ENCODE measurements at regions not wholly inside any gene's neighbourhood (a gene's known extent, or its start where the extent isn't known, plus 50 kb on each side); places are given as distances from the start of the nearest gene placed in this dataset.

DNA sequence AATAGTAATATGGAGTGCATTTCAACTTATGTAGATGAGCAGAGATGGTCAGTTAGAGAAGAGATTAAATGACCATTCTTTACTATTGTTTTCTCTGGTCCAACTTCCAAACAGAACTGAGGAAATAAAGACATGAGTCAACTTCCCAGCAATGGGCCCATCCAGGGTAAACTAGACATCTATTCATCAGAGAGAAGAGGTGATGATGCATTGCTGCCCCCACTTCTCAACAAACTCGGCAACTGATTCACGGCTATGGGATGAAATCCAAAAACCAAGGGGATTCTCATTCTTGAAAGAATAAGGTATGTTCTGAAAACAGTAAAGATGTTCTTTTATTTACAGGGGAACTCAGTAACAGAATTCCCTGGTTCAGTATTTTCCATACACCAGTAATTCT, 190.7 kb downstream of the RDH14 start:
- Histone ChIP-seq H3K27ac (no peak overlapping the region), H3K4me3 (ENCODE audit: low read depth, low read length) (no peak overlapping the region), H3K4me2 (ENCODE audit: low read length) (no peak overlapping the region), H2AFZ (no peak overlapping the region), H3K27me3 (ENCODE audit: control insufficient read depth, insufficient read depth, low read length) (no peaks in the 10 kb centered on the region), H3K4me1 (no peaks in the 10 kb centered on the region), H3K79me2 (no peaks in the 10 kb centered on the region), H3K9ac (no peak overlapping the region), H3K36me3 (ENCODE audit: control insufficient read depth, insufficient read depth, low read length) (no peaks in the 10 kb centered on the region), H3K9me3 (ENCODE audit: control insufficient read depth, low read length) (no peaks in the 10 kb centered on the region)
- TF ChIP-seq CTCF (IDR thresholded peaks at IDR 0.05), result no peak

DNA sequence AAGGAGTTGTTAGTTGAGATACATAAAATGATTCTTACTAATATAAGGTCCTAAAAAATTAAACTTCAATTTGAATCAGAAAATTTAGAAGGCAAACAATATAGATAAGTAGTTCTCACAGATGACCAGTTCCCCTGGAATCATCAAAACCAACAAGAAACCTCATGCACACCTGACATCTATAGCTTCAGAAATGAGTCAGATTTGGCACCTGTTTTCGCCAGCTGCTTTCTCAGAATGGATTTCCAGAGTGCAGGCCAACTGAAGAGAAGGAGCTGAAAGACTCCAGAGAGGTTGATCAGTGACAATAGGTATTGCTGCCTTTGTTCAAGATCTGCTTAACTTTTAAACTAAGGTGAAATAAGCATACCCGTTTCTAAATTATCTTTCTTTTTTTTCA, 192.4 kb downstream of the RDH14 start:
- H3K4me1 ChIP-seq, result no peaks in the 10 kb centered on the region
- H3K9ac ChIP-seq, result no peak overlapping the region
- H3K4me2 ChIP-seq (ENCODE audit: low read length), result no peak overlapping the region
- no peak for TF ChIP-seq CTCF (IDR thresholded peaks at IDR 0.05)
- H2AFZ ChIP-seq, result no peak overlapping the region
- H3K36me3 ChIP-seq (ENCODE audit: control insufficient read depth, insufficient read depth, low read length), result no peaks in the 10 kb centered on the region
- H3K79me2 ChIP-seq, result no peaks in the 10 kb centered on the region
- no peaks in the 10 kb centered on the region for H3K27me3 ChIP-seq (ENCODE audit: control insufficient read depth, insufficient read depth, low read length)
- H3K4me3 ChIP-seq (ENCODE audit: low read depth, low read length), result no peak overlapping the region
- H3K9me3 ChIP-seq (ENCODE audit: control insufficient read depth, low read length), result no peaks in the 10 kb centered on the region
- no peak overlapping the region for H3K27ac ChIP-seq

- no peak overlapping the region for H3K4me2 ChIP-seq (ENCODE audit: low read length)
- H3K27ac ChIP-seq, result no peak overlapping the region
- H3K4me3 ChIP-seq (ENCODE audit: low read depth, low read length), result no peak overlapping the region
- H3K9ac ChIP-seq, result no peak overlapping the region
- H3K9me3 ChIP-seq (ENCODE audit: control insufficient read depth, low read length), result no peaks in the 10 kb centered on the region
- no peak overlapping the region for H2AFZ ChIP-seq
- no peak for TF ChIP-seq CTCF (IDR thresholded peaks at IDR 0.05)
- no peaks in the 10 kb centered on the region for H3K36me3 ChIP-seq (ENCODE audit: control insufficient read depth, insufficient read depth, low read length)
- H3K4me1 ChIP-seq, result no peaks in the 10 kb centered on the region
- no peaks in the 10 kb centered on the region for H3K27me3 ChIP-seq (ENCODE audit: control insufficient read depth, insufficient read depth, low read length)
- H3K79me2 ChIP-seq, result no peaks in the 10 kb centered on the region
These were observed 195.1 kb downstream of the RDH14 start for GRCh38 chr2:18365342-18365741.

DNA sequence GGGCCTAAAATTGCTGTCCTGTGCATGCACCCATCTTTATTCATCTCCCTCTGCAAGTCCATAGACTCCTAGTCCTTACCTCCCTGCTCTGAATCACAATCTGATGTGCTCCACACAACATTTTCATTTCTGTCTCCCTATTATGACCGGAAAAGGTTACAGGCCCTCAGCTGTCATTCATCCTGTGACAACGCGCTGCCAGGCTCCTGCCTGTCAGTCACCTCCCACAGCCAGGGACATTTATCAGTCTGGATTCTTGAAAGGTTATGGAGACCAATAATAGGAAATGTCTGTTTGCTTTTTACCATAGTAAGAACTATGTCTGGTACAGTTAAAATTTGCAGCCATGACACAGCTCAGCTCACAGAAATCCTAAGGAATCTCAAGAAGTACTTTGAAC, 197.1 kb downstream of the RDH14 start:
- H3K9me3 ChIP-seq (ENCODE audit: control insufficient read depth, low read length), result no peaks in the 10 kb centered on the region
- H3K4me3 ChIP-seq (ENCODE audit: low read depth, low read length), result no peak overlapping the region
- no peaks in the 10 kb centered on the region for H3K4me1 ChIP-seq
- H2AFZ ChIP-seq, result no peak overlapping the region
- H3K27me3 ChIP-seq (ENCODE audit: control insufficient read depth, insufficient read depth, low read length), result no peaks in the 10 kb centered on the region
- H3K27ac ChIP-seq, result no peak overlapping the region
- no peaks in the 10 kb centered on the region for H3K79me2 ChIP-seq
- no peak for TF ChIP-seq CTCF (IDR thresholded peaks at IDR 0.05)
- no peak overlapping the region for H3K9ac ChIP-seq
- no peak overlapping the region for H3K4me2 ChIP-seq (ENCODE audit: low read length)
- no peaks in the 10 kb centered on the region for H3K36me3 ChIP-seq (ENCODE audit: control insufficient read depth, insufficient read depth, low read length)

DNA sequence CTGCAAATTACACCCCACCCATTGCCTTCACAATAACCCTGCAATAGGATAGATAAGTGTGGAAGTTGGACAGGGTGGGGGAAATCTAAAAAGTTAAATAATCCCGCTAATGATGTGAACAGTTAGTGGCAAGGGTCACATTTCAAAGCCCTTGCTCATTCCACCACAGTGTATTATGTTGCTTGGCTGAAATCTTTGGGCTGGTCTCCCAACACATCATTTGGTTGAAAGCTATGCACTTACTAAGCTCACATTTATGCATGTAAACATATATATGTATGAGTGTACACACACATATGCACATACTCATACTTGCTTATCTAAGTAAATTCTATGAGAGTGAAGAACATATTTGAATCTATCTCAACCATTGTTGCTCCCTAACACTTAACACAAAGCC, 197.8 kb downstream of the RDH14 start:
- H3K4me1 ChIP-seq, result no peaks in the 10 kb centered on the region
- H3K36me3 ChIP-seq (ENCODE audit: control insufficient read depth, insufficient read depth, low read length), result no peaks in the 10 kb centered on the region
- H3K4me3 ChIP-seq (ENCODE audit: low read depth, low read length), result no peak overlapping the region
- H3K79me2 ChIP-seq, result no peaks in the 10 kb centered on the region
- H3K27ac ChIP-seq, result no peak overlapping the region
- no peak overlapping the region for H3K4me2 ChIP-seq (ENCODE audit: low read length)
- no peak for TF ChIP-seq CTCF (IDR thresholded peaks at IDR 0.05)
- H3K27me3 ChIP-seq (ENCODE audit: control insufficient read depth, insufficient read depth, low read length), result no peaks in the 10 kb centered on the region
- no peak overlapping the region for H3K9ac ChIP-seq
- no peak overlapping the region for H2AFZ ChIP-seq
- no peaks in the 10 kb centered on the region for H3K9me3 ChIP-seq (ENCODE audit: control insufficient read depth, low read length)

All from parathyroid adenoma (tissue), 2 donors.